HG03108 (cell line): ENCODE measurements at regions not wholly inside any gene's neighbourhood (a gene's known extent, or its start where the extent isn't known, plus 50 kb on each side); places are given as distances from the start of the nearest gene placed in this dataset.
A peak's percentile ranks its signal among the peaks of the same experiment; 100 is the strongest.
"Not testable (repeated sequence)": the region's sequence is repeated elsewhere in the genome, so short reads cannot be mapped to it uniquely, and the experiment has no call there.

Experiments used
- ATAC-seq: cut with Tn5 transposase; IDR thresholded peaks from one replicate; pipeline ENCODE4 v1.9.1; 2021; ENCODE audit warnings: moderate library complexity; ENCODE audit not compliant: unreplicated experiment

DNA sequence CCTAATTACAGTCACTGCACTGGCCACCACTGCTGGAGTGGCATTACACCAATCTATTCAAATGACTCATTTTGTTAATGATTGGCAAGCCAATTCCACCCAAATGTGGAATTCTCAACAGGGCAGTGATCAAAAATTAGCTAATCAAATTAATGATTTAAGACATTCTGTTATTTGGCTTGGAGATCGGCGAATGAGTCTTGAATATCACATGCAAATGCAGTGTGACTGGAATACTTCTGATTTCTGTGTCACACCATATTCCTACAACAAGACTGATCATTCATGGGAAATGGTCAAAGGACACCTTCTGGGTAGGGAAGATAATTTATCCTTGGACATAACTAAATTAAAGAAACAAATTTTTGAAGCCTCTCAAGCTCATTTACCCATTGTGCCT is 165.1 kb downstream of the IER5 start:
- not testable (repeated sequence) for ATAC-seq

DNA sequence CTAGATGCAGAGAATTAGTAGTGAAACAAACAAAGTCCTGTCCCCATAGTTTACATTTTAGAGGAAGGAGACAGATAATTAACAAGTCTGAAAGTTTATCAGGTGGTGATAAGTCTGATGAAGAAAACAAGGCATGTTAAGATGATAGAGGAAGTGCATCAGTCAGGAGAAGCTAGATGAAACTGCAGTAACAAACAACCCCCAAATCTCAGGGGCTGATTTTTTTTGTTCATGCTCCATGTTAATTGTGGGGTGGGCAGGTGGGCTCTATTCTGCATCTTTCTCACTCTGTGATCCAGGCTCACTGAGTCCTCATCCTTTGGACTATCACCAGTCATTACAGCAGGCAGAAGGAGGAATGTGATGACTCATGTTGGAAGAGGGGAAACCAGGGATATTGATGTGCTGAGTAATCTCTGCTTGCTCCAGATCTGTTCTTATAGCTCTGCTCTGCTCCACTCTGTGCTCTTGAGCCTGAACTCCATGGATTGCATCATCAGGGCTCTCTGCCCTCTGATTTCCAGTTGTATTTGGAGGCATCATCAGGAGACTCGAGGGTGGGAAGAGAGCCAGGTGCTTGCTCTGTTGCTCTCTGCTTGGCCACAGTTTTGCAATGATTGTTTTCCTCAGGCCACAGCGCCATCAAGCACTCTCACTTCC is 166.9 kb downstream of the IER5 start:
- no peak for ATAC-seq

GRCh38 chr1:181257117-181257516 is 168.6 kb downstream of the IER5 start:
- ATAC-seq = peak; percentile 95

- ATAC-seq = no peak
Measured at GRCh38 chr1:181259026-181259745, 170.7 kb downstream of the IER5 start.

GRCh38 chr1:181260271-181260670 is 171.8 kb downstream of the IER5 start:
- ATAC-seq = no peak

GRCh38 chr1:181260994-181261393 is 172.5 kb downstream of the IER5 start:
- no peak for ATAC-seq

GRCh38 chr1:181262069-181262468 is 173.6 kb downstream of the IER5 start:
- no peak for ATAC-seq

DNA sequence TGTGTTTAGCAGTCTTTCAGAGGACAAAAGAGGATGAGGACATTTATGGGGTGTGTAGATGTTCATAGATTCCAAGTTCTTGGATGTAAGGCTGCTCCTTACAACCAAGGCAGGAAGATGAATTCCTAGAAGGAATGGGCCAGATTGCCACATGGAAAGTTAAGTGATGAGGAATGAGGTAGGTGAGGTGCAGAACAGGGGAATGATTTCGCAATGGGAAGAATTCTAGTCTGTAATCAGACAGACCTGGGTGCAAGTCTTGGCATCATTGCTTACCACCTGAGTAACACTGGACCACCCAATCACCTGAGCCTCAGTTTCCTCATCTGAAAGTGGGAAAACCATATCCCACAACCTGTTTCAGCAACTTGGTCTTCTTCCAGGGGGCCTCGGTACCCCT is 174.9 kb downstream of the IER5 start:
- ATAC-seq = no peak

GRCh38 chr1:181264821-181265220 is 176.3 kb downstream of the IER5 start:
- no peak for ATAC-seq

DNA sequence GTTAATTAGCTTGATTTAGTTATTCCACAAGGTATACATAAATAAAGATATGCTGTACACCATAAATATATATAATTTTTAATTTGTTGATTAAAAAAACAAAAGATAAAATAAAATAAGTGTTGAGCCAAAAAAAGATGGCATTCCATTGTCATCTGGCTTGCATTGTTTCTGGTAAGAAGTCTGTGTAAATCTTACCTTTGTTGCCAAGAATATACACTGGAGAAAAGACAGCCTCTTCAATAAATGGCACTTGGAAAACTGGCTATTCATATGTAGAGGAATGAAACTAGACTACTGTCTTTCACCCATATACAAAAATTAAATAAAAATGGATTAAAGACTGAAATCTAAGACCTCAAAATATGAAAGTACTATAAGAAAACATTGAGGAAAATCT is 196.5 kb downstream of the IER5 start:
- ATAC-seq = no peak

DNA sequence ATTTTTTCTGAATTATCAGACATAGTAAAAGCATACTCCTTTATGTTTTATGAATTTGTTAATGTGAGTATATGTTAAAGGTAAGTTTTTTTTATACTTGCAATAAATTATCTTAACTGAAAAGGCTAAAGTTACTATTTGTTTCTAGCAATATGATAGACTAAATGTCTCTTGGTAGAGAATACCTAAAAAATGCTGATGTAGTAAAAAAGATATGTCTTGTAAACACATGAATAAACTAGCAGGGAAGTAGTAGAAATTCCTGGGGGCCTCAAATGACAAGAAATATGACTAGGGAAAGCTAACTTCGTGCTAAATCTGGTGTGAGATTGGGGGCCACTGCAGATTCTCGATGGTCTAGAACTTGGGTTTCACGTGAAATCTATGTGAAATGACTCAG is 188.1 kb upstream of the CACNA1E start:
- no peak for ATAC-seq

DNA sequence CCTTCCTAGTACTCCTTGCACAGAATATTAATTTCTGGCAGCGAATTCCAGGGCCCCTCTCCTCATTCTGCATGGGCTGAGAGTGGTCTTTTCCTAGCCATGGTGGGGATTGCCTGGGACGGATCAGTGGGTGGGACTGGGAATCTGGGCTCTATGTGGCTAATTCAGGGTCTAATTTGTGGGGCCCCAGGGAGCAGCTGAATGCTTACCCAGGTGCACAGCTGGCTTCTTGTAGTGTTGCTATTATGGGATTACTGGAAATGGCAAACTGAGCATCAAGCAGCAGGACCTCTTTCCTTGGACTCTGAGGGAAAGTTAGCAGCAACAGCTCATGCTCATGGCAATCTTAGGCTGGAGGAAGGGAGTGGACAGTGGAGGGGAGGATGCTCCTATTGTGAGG is 187.1 kb upstream of the CACNA1E start:
- no peak for ATAC-seq

- ATAC-seq = no peak
Measured at GRCh38 chr1:181308098-181308497, 175.2 kb upstream of the CACNA1E start.

DNA sequence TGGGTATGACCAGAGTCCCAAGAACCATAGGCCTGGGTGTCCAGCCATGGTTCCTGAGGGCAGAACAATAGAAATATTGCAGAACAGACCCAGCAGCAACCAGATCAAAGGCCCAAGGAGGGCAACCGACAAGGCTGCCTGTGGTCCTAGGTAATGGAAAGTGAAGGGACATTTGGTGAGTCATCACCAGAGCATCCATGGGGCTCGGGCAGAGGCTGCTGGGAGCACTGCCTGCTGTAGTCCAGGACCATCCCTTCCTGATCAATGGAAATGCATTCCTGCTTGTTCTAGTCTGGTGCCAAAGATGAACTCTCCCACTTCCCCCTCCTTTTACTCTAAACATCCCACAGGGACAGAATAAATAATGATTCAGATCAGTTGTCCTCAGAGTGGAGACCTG is 172.8 kb upstream of the CACNA1E start:
- ATAC-seq = no peak

DNA sequence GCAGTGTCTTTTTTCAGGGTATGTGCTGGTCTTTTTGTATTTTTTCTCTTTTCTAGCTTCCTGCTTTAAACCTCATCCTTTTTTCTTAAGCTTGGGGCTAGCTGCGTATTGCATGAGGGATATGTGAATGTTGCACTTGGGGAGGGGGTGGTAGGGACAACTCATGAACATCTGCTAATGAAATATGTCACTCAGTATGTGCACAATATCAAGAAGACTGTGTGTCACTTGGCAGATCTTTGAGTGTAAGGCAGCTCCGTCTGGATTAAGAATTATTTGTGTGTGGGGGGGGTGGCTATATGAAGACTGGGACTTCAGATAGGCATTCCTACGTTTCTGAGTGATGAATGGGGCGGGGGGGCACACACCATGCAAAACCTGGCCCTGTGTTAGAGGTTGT is 170.4 kb upstream of the CACNA1E start:
- ATAC-seq = no peak

DNA sequence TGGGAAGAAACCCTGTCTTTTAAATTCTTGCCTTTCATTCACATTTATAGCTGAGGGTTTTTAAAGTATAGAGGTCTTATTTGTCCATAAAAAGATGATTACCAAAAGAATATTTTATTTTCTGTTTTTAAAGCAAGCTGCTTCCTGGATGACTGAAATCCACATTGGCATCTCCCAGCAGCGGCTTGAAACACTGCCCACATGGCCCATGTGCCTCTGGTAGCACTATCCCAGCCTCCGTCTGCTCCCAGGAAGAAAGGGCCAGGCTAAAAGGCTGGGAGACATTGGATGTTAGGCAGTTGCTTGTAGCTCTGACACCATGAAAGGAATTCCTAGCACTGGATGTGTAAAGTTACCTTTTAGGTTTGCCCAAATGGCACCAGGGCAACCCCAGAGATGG is 169.9 kb upstream of the CACNA1E start:
- no peak for ATAC-seq

DNA sequence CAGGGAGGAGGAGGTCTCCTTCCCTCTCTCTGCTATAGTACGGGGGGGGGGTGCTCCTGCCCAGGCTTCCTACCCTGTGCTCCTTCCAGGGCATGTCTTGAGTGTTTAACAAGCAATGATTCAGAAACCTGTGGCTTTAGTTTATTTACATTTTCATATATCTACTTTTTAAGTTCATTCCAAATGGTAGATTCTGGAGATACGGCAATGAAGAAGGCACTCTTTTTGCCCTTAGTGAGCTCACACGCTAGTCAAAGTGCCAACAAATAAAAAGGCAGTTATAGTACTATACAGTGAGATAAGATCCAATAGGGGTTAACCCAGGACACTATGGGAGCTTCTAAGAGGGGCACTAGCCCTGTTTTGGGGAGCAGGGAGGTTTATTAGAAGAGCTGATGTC is 169.3 kb upstream of the CACNA1E start:
- no peak for ATAC-seq

GRCh38 chr1:181314959-181315358 is 168.4 kb upstream of the CACNA1E start:
- ATAC-seq = no peak

- no peak for ATAC-seq
Measured at GRCh38 chr1:181317261-181317930, 165.9 kb upstream of the CACNA1E start.

GRCh38 chr1:181318022-181318857 is 165.1 kb upstream of the CACNA1E start:
- ATAC-seq = no peak

DNA sequence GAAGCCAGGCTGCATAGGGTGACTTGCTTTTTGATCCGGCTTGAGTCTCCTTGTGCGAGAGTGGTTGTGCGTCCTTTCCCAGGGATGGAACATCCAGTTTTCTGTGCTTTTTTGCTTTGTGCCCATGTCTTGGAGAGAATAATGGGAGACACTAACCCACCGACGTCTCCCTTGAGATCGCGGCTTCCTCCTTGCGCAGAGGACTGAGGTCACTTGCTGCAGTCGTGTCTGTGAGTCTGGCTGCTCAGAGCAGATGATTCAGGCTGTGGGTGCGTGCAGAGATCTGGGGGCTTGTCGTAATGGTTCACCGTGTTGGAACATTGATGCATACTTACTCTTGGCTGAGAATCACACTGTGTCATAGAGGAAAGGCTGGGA is 164.5 kb upstream of the CACNA1E start:
- no peak for ATAC-seq
